Hepatocyte (in vitro differentiated cells): ENCODE measurements at regions not wholly inside any gene's neighbourhood (a gene's known extent, or its start where the extent isn't known, plus 50 kb on each side); places are given as distances from the start of the nearest gene placed in this dataset.

Experiments
- CTCF ChIP-seq: fragments of 200-600 bp; sonication (generic); IDR thresholded peaks from 2 replicates; pipeline ENCODE4 v1.5.1; 2016; ENCODE audit warnings: antibody characterized with exemption, mild to moderate bottlenecking; ENCODE audit not compliant: poor library complexity
- EZH2phosphoT487 ChIP-seq: fragments of 200-600 bp; sonication (generic); IDR thresholded peaks from one replicate; pipeline ENCODE4 v1.6.1; 2018; ENCODE audit warnings: antibody characterized with exemption, mild to moderate bottlenecking, low read depth, moderate library complexity; ENCODE audit not compliant: unreplicated experiment, severe bottlenecking

- TF ChIP-seq EZH2phosphoT487, result no peak
- no peak for TF ChIP-seq CTCF
Observed at GRCh38 chr2:200161458-200161857, 145.0 kb upstream of the SPATS2L start.
